NCI-H2081 (cell line): ENCODE measurements at regions not wholly inside any gene's neighbourhood (a gene's known extent, or its start where the extent isn't known, plus 50 kb on each side); places are given as distances from the start of the nearest gene placed in this dataset.

Source experiments
- DNase-seq, 2 experiments: peaks; one replicate each; lab custom pipeline; 2025; lab: John Stamatoyannopoulos, UW

DNA sequence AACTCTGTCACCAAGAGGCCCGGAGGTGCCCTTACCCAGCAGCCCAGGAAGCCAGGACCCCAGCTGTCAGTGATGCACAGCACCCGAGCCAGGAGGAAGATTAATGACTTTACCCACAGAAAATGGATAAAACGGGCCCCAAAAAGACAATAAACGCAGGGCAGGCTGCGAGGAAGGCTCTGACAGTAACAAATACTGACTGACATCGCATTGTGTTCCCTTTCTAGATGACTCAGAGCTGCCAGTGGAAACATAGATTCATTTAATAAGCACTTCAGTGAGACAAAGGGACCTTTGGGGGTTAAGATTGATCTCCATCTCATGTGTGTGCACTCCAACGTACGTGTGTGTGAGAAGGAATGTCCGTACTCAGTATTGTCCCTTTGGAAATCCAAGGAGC, 225.3 kb upstream of the PPP2R3A start:
- DNase-seq = no peak

DNA sequence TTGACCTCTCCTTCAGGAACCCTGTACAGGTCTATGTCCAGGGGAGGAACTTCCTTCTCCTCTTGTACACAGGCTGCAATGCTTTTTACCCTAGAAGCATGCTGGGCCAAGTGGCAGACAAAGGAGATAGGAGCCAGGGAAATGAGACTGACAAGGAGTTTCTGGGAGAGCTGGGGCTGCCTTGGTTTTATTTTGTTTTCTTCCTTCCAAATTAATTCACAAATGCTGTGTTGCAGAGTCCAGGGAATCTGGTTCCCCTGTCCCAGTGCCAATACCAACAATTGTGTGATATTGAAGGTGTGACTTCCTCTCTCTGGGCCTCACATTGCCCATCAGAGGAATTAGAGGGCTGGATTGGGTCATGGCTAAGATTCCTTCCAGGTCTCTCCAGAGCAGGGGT, 224.8 kb upstream of the PPP2R3A start:
- no peak for DNase-seq

DNA sequence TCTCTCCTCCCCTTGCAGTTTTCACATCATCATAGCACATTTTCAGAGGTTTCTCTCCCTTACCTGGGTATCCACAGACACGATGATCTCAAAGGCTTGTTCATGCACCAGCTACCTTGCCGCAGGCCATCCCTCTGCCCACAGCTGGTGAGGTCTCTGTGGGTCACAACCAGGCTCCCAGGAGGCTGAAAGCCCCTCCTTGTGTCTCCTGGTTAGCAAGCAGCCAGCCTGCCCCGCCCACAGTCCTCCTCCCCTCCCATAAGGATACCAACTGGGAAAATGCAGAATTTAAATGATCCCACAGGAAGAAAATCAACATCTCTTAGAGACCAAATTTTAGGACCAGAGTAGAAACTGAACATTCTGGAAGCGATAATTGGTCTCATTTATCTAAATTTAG, 213.5 kb upstream of the PPP2R3A start:
- DNase-seq = no peak

DNA sequence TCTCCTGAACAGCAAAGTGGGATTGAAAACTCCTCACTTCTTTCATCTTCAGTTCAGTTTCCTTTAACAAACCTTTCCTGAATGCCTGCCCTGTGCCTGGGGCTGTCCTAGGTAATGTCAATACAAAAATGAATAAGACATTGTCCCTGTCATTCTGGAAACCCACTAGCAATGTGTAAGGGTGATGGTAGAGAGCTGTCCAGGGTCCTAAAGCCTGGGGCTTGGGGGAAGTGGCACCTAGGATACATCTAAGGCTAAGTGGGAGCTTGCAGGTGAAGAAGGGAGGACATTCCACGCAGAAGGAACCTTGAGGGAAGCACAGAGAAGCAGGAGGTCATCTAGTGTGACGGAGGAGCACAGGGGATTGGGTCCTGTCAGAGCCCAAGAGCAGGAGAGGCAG, 212.7 kb upstream of the PPP2R3A start:
- DNase-seq = no peak

DNA sequence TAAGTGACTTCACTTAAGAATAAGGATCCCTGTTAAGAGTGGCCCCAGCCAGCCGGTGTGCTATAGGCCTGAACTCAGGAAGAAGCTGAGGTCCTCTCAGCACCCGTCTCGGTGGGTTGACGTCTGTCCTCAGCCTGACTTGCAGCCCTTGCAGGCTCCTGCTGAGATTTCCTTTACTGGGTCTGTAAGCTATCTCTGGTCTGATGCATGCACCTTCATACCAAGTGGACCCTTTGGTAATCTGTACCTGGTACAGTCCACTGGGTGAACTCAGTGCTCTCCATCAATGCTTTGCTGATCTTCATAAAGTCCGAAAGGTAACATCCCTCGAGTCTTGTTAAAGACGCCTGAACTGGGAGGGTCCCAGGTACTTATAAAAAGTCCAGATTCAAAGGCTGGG, 212.0 kb upstream of the PPP2R3A start:
- no peak for DNase-seq

DNA sequence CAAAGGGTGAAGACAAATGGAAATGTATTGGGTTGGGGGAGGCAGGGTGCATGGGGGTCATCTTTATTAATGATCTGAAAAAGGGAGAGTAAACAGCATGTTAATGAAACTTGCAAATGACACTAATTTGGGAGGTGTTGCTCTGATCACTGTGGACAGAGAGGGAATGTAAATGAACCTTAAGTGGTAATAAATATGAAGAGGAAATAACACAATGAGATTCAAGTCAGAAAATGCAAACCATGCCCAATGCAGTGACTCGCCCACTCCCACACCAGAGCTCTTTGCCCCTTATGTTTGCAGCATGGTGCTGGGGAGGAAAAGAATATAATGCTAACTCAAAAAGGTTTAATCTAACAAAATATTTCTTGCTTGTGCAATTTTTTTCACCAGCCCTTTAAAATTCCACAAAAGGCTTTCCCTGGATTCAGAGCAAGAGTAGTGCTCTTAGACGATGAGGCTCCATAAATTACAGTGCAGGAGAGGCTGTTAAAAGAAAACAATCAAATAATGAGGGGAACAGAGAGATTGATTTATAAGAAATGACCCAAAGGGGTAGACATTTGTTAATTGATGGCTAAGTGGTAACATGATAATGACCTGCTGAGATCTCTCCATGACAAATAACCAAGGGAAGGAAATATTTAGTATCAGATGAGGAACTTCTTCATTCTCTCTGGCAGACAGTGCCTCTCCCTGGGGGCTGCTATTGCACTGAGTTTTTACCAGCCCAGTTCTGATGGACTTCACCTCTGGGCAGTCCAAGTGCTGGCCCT, 210.0 kb upstream of the PPP2R3A start:
- DNase-seq = no peak

DNA sequence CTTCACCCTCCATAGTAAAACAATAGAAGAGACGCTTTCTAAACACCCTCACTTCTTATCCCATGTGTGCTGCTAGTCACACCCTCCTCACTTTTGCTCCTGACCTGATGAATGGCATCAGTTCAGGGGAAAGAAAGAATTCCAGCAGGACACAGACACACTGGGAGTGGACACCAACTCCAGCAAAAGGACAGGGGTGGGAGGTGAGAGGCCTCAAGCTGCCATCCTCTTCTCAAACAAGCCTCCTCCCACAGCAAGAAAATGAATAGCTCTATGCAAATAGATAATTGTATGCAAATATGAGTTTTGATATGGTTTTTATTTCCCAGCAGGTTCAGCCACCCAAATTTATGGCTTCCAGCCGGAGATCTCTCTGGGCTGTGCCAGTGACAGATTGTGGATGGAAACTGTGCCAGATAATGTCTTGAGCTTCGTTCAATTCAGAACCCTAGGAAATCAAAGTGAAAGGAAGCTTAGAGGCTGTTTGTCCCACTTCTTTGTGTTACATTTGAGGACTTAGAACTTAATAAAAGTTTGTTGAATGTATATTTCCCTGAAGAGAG, 209.3 kb upstream of the PPP2R3A start:
- no peak for DNase-seq

DNA sequence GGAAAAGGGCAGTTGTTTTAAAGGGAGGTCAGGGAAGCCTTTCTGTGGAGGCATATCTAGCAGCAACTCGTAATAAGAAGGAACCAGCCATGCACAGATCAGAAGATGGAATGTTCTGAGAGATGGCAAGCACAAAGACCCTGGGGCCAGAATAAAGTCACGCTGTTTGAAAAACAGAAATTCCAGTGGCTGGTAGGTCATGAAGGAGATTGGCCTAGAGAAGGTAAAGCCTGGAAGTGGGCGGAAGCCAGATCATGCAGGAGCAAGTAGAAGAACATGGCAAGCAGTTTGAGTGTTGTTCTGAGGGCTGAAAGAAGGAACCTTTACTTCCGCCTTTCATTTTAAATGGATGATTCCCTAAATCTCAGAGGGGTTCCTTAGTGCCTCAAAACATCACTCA, 208.1 kb upstream of the PPP2R3A start:
- no peak for DNase-seq

DNA sequence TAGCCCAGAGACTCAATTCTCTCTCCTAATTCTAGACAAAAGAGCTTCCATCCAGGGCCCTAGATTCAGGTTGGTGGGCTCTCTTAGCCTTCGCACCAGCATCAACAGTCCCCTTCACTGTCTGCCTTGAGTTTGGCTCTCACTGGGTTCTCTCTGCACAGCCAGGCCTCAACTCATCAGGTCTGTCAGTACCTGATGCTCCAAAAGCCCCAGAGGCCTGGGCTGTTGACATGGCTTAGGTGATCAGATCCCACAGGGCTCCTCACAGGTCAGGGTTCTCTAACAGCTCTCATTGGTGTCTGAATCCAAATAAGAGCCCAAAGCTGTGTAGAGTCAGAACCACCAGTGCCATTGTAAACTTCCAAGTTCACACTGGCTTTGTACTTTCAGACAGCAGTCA, 206.6 kb upstream of the PPP2R3A start:
- DNase-seq = no peak

DNA sequence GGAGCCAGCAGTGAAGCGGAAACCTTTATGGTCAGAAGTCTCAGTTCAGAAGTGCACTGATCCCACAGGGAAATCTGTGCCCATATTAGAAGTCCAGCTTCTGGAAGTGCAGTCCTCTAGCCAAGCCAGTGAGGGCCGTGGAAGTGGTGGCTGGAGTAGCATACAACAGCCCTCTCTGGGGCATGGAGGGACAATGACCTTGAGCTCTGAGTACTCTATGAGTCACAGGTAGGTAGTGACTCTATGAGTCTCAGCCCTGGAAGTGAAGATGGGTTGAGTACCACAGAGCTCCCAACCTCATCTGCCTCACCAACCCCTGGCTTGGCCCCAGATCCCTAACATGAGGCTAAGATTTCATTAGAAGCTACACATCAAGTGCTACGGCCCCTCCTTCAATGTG, 205.9 kb upstream of the PPP2R3A start:
- no peak for DNase-seq

DNA sequence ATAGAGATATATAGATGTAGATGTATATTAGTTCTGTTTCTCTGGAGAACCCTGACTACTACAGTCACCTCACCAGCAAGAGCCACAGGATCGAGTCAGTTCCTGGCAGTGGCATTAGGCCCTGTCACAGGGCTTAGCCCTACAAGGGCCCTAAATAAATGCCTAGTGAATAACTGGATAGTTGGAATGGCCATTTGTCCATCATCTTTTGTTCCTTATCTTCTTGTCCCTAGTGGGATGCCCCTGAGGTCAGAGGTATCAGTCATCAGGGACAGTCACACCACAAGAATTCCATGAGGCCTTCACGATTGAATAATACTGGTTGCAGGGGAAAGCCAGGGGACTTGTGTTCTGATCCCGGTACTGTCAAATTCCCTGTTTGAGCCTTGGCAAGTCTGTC, 204.9 kb upstream of the PPP2R3A start:
- no peak for DNase-seq

DNA sequence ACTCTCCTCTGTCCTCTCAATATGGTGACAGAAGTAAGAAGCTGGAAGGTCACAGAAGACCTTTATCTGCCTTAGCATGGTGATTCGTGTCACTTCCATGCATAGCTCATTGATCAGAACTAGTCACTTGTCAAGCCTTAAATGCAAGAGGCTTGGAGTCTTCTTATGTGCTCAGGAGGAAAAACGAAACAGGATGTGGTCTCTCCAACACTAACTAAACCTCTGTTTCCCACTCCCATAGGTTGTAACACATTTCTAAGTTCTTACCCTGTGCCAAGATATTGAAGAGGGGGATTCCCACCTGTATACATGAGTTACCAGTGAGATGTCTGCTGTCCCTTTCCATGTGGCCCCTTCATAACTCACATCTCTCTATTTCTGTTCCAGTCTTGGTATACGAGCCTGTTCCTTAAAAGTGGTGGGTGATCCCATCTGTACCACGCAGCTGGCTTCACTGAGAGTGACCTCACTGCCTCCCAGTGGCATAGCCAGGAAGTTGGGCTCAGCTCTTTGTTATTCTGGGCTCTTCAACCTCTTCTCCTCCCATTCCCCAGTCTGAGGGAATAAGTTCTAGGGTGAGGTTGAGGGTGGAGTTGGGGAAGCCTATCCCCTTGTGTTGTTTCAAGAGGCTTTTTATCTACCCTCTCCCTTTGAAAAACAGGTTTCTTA, 203.2 kb upstream of the PPP2R3A start:
- DNase-seq = peak in 1 of 2 experiments; percentile 19

DNA sequence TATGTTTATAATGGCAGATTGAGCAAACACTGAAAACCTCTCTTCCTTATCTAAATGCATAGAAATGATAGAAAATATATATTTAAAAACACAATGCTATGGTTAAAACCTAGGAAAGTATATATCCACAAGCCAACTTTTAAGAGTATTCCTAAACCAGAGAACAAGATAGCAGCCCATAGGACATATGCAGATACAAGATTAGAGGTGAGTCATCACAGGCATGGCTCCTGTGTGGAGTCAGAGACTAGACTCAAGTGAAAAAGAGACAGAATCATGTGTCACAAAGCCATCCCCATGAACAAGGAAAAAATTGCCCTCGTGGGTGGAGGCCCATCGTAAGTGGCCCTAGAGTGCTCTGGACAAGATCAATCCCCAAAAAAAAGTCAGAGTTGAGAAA, 199.4 kb upstream of the PPP2R3A start:
- no peak for DNase-seq

DNA sequence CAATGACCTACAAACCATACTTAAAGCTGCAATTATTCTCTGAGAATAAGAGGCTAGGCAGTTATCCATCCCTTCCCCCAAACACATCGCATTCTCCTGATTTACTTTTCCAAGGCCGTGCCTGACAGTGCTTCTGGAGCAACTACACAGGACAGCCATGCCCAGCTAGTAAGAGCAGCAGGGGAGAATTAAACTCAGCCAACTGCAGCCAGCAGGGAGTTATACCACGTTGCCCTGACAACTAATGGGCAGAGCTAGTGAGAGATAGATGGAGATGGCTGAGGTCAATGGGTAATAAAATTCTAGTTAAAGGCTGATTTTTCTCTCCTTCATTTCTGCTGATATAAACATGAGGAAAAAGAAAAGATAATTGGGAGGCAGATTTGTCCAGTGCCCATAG, 193.8 kb upstream of the PPP2R3A start:
- DNase-seq = peak; percentile 24 to 46

DNA sequence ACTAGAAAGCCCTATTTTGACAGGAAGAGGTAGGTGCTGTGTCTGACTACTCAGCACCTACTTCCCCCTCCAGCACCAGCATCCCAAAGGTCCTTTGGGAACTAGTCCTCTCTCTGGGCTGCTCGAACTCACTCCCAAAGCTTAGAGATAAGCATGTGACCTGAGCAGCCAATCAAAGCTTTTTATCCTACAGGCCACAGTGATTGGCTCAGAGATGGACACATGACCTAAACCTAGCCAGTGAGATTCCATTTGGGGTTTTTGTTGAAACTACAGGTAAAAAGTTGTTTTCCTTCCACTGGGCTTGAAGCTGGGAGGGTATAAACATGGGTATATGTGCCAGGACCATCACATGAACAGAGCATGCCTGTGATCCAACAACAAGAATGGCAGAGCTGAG, 186.5 kb upstream of the PPP2R3A start:
- DNase-seq = no peak

DNA sequence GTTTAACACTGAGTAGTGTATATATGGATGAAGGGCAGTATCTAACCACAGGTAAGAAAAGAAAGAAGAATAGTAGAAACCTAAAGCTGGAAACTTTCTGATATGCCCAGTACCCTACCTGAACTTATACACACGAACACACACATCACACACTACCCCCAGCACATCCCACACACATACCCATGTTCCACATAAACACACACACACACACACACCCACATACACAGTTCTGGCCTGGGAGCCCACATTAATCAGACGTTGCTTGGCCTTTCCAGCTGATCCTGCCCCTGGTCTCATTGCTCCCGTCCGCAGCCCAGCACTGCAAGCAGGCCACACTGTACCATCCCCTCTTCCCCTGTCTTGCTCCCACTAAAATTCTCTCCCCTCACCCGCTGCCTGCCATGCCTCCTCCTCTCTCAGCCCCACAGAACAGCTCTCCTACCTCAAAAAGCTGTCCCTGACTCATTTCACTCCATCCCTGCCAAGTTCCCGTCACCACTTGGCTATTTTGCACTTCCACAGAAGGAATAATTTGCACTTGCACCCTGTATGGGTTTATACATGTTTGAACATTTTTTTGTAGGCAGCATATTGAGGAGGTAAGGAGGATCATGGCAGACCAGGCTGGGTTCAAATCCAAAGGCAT, 185.8 kb upstream of the PPP2R3A start:
- no peak for DNase-seq

DNA sequence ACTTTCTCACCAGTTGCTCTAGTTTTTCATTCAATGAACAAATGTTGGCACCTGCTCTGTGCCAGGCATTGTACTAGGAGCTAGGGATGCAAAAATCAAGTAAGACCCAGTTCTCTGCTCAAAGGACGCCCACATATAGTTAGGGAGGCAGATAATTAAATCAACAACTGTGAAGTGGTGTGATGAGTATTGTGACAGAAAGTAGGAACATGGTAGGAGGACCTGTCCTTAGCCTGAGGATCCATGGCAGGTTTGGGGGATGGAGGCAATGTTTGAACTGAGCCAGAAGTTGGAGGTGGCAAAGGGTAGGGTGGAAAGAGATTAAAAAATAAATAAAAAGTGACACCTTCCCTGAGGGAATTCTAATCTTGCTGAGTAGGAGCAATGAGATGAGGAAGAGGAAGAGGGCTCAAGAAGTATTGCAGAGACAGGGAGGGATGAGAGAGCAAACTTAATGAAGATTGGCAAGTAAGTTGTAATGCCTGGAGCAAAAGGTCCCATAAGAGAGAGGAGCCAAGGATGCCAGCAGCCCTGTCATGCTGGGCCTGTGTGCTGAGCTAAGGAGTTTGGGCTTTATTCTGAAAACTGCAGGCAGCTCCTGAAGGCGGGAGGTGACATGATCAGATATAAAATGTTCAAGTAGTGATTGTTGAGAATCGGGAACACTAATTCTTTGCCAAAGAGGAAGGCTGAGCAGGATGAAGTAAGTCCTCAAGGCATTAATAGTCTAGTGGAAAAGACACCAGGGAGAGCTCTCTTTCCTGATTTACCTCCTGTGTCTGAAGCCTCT, 184.3 kb upstream of the PPP2R3A start:
- DNase-seq = no peak

DNA sequence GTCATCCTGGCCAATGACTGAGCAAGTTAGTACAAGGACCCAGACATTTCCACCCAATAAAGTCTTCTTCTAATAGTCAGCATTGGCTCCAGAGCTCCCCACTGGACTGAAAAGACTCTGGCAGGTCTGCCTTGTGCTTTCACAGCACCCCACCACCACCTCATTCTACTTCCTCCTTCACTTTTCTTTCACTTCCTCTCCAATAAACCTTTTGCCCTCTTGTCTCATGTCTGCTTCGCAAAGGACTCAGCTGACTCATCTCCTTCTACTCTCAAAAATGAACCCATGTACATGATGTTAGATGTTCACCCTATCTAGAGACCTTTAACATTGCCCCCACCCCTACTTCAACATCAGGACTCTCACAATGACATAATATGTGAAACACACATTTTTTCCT, 181.0 kb upstream of the PPP2R3A start:
- no peak for DNase-seq

DNA sequence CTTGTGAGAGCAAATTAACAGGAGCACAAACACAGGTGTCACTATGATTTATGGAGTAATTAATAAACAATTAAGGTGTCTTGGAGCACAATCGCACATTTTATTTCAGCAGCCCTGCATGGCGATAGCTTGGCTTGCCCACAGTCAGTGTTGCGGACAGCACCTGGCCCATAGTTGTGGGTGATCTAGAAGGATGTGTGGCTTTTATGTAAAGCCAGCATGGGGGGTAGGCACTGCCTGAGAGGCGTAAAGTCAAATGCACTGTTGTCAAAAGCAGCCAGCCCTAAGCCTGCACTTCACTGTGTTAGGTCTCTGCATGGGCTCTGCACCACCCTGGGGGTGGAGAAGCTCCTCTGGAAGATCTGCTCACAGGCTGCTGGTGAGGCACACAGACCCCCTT, 177.4 kb upstream of the PPP2R3A start:
- no peak for DNase-seq

DNA sequence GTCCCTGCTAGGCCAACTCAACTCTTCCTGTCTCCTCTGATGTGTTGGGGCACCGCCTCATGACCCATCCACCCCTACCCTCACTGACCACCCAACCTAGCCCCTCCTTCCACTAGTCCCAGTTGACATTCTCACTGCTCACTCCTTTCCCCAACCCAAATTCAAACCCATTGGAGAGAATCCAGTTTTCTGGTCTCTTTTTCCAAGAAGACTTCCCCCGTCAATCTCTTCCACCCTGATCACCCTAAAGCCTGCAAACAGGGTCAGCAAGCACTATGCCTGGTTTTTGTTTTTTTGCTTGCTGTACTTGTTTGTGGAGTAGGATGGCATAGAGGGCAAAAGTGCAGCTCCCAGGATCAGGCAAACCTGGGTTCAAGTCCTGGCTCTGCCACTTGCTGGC, 176.6 kb upstream of the PPP2R3A start:
- DNase-seq = no peak

DNA sequence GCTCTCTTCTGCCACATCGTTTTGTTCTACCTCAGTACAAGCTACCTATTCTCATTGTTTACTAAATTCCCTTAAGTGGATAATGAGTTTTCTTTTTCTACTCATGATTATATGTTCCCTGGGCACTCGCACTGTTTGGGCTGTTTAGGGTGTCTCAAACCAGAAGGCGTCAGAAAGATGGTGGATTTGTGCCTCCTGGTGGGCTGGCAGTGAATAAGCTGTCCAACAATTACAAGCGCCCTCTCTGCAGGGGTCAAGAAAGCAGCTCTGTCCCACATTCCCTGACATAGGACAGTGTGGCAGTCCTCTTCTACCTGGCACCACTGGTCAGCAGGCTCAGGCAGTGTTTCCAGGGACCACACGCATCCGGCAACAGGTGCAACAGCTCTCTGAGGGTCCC, 173.4 kb upstream of the PPP2R3A start:
- peak in 1 of 2 experiments; percentile 26 for DNase-seq

DNA sequence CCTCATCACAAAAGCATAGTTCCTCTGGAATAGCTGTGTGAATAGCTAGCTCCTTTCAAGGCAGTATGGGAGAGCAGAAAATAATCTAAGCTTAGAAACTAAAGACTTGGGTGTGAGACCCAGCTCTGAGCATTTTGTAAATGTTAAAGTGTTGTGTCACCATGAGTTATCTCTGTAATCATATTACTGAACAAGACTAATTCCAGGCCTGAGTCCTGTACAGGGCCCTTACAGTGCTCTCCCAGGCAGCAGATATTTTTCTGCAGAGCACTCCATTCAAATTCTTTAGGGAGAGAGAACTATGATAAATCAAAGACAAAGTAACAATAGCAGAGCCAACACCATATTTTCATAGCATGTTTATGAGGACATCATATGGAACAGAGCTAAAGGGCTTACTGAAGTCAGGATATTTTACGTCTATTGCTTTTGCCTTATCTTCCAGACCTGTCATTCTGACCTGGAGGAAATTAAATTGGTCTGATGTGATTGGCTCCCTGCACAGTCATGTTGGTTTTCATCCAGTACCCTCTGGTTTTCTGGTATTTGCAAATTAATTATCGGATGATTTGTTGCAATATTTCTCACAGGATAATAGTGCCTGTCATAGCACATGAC, 172.6 kb upstream of the PPP2R3A start:
- DNase-seq = no peak
